Liver (tissue), 8 donors: ENCODE measurements at regions not wholly inside any gene's neighbourhood (a gene's known extent, or its start where the extent isn't known, plus 50 kb on each side); places are given as distances from the start of the nearest gene placed in this dataset.

Source experiments
- DNase-seq: peaks from one replicate; pipeline ENCODE4 v3.0.0-alpha.2; 2017; ENCODE audit warnings: low spot score
- H3K27ac ChIP-seq, 2 donors: one replicate each; pipeline ENCODE4 v1.7.0; 2013; ENCODE audit warnings: inconsistent platforms in 2 of 2, low read length in 2 of 2, control low read depth in 1 of 2, low read depth in 1 of 2, mild to moderate bottlenecking in 1 of 2
- H3K27me3 ChIP-seq, 4 donors: one replicate each; pipeline versions ENCODE4 v1.6.1 to v1.7.0; 2013; ENCODE audit warnings: low read length in 3 of 4, inconsistent platforms in 1 of 4, mild to moderate bottlenecking in 1 of 4, moderate library complexity in 1 of 4; ENCODE audit not compliant: control insufficient read depth in 4 of 4, insufficient read depth in 4 of 4
- H3K36me3 ChIP-seq, 4 donors: one replicate each; pipeline versions ENCODE4 v1.6.1 to v1.7.0; 2013; ENCODE audit warnings: low read length in 3 of 4, mild to moderate bottlenecking in 3 of 4, low read depth in 1 of 4, moderate library complexity in 1 of 4; ENCODE audit not compliant: control insufficient read depth in 4 of 4, insufficient read depth in 3 of 4
- H3K4me1 ChIP-seq, 4 donors: one replicate each; pipeline versions ENCODE4 v1.6.1 to v1.7.0; 2013; ENCODE audit warnings: low read length in 3 of 4, mild to moderate bottlenecking in 3 of 4, moderate library complexity in 1 of 4; ENCODE audit not compliant: control insufficient read depth in 4 of 4, insufficient read depth in 4 of 4
- H3K4me3 ChIP-seq, 3 donors: one replicate each; pipeline versions ENCODE4 v1.6.1 to v1.7.0; 2013; ENCODE audit warnings: low read length in 3 of 3, control low read depth in 1 of 3, low read depth in 1 of 3, mild to moderate bottlenecking in 1 of 3
- H3K9ac ChIP-seq, 2 donors: one replicate each; pipeline ENCODE4 v1.7.0; 2013; ENCODE audit warnings: low read length in 2 of 2, mild to moderate bottlenecking in 2 of 2, moderate library complexity in 2 of 2, control low read depth in 1 of 2, low read depth in 1 of 2
- H3K9me3 ChIP-seq, 4 donors: one replicate each; pipeline versions ENCODE4 v1.6.1 to v1.7.0; 2013; ENCODE audit warnings: low read length in 3 of 4; ENCODE audit not compliant: control insufficient read depth in 4 of 4
- CTCF ChIP-seq: fragments of 150-350 bp; IDR thresholded peaks from 2 replicates; pipeline ENCODE4 v1.5.1; 2017; ENCODE audit warnings: improper control_type of control experiment, low read depth, low read length; ENCODE audit not compliant: missing input control
- EGR1 ChIP-seq, 2 donors: IDR thresholded peaks; 2 replicates each; pipeline ENCODE4 v1.6.1; 2016 to 2018; ENCODE audit warnings: antibody characterized with exemption in 2 of 2, low read depth in 2 of 2
- FOXA1 ChIP-seq: IDR thresholded peaks from 2 replicates; pipeline ENCODE4 v1.6.1; 2016; ENCODE audit warnings: antibody characterized with exemption
- FOXA2 ChIP-seq: IDR thresholded peaks from 2 replicates; pipeline ENCODE4 v1.6.1; 2016; ENCODE audit warnings: antibody characterized with exemption
- HNF4A ChIP-seq, 2 donors: conservative IDR thresholded peaks; 2 replicates each; pipeline ENCODE4 v1.6.1; 2016; ENCODE audit warnings: antibody characterized with exemption in 2 of 2, mild to moderate bottlenecking in 2 of 2
- HNF4G ChIP-seq: IDR thresholded peaks from 2 replicates; pipeline ENCODE4 v1.6.1; 2016; ENCODE audit warnings: antibody characterized with exemption
- JUND ChIP-seq, 2 donors: IDR thresholded peaks; 2 replicates each; pipeline ENCODE4 v1.6.1; 2016; ENCODE audit warnings: antibody characterized with exemption in 2 of 2
- MAX ChIP-seq: IDR thresholded peaks from 2 replicates; pipeline ENCODE4 v1.6.1; 2016; ENCODE audit warnings: antibody characterized with exemption
- NR2F2 ChIP-seq: IDR thresholded peaks from 2 replicates; pipeline ENCODE4 v1.6.1; 2016; ENCODE audit warnings: antibody characterized with exemption
- RAD21 ChIP-seq, 2 donors: IDR thresholded peaks; 2 replicates each; pipeline ENCODE4 v1.6.1; 2016; ENCODE audit warnings: antibody characterized with exemption in 2 of 2, mild to moderate bottlenecking in 2 of 2
- REST ChIP-seq: IDR thresholded peaks from 2 replicates; pipeline ENCODE4 v1.6.1; 2016; ENCODE audit warnings: antibody characterized with exemption, mild to moderate bottlenecking
- RXRA ChIP-seq, 2 donors: IDR thresholded peaks; 2 replicates each; pipeline ENCODE4 v1.6.1; 2017 to 2018; ENCODE audit warnings: antibody characterized with exemption in 2 of 2, mild to moderate bottlenecking in 1 of 2
- SP1 ChIP-seq: IDR thresholded peaks from 2 replicates; pipeline ENCODE4 v1.6.1; 2018; ENCODE audit warnings: antibody characterized with exemption, mild to moderate bottlenecking
- TAF1 ChIP-seq: conservative IDR thresholded peaks from 2 replicates; pipeline ENCODE4 v1.6.1; 2016; ENCODE audit warnings: antibody characterized with exemption, mild to moderate bottlenecking
- YY1 ChIP-seq: IDR thresholded peaks from 2 replicates; pipeline ENCODE4 v1.6.1; 2016; ENCODE audit warnings: antibody characterized with exemption, mild to moderate bottlenecking
- WGBS: extraction: QIAGEN DNeasy Blood & Tissue Kit; methylation state at CpG from one replicate; pipeline ENCODE4 v1.1.7; 2013; 5-methylcytosine and 5-hydroxymethylcytosine counted together
- TF ChIP-seq, protein P1 (sequence below): IDR thresholded peaks from 2 replicates; pipeline ENCODE4 v1.6.1; 2016; ENCODE audit warnings: antibody characterized with exemption
- TF ChIP-seq, protein P2 (sequence below): IDR thresholded peaks from 2 replicates; pipeline ENCODE4 v1.6.1; 2016; ENCODE audit warnings: antibody characterized with exemption
- donor health status: healthy.
- donor health status: healthy.
- donor health status: healthy.
- donor health status: healthy.
- donor health status: healthy.

DNA sequence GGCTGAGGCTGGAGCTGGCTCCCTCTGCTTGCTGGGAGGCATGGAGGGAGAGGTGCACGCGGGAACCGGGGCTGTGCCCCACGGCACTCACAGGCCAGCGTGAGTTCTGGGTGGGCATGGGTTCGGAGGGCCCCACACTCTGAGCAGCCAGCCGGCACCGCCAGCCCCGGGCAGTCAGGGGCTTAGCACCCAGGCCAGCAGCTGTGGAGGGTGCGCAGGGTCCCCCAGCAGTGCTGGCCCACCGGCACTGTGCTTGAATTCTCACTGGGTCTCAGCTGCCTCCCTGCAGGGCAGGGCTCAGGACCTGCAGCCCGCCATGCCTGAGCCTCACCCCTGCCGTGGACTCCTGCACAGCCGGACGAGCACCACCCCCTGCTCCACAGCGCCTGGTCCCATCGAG is 164.9 kb upstream of the PLD5 start:
- Histone ChIP-seq H3K4me3 (no peak overlapping the region), H3K9me3 (no peaks in the 10 kb centered on the region), H3K27me3 (no peaks in the 10 kb centered on the region), H3K36me3 (no peaks in the 10 kb centered on the region), H3K27ac (no peak overlapping the region), H3K9ac (no peak overlapping the region), H3K4me1 (no peaks in the 10 kb centered on the region)
- WGBS, result 85% methylated on average over 17 of the region's 17 CpGs
- TF ChIP-seq YY1 (no peak), TAF1 (no peak), NR2F2 (no peak), JUND (IDR thresholded peaks at IDR 0.05) (no peak), SP1 (no peak), FOXA2 (no peak), HNF4G (no peak), CTCF (no peak), MAX (no peak), FOXA1 (no peak), RAD21 (IDR thresholded peaks at IDR 0.05) (no peak), REST (no peak), HNF4A (conservative IDR thresholded peaks at IDR 0.05) (no peak), RXRA (IDR thresholded peaks at IDR 0.05) (no peak), EGR1 (IDR thresholded peaks at IDR 0.05; ENCODE audit: low read depth in 2 of 2) (no peak)
- TF ChIP-seq, protein P1, sequence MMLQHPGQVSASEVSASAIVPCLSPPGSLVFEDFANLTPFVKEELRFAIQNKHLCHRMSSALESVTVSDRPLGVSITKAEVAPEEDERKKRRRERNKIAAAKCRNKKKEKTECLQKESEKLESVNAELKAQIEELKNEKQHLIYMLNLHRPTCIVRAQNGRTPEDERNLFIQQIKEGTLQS, result no peak
- TF ChIP-seq, protein P2, sequence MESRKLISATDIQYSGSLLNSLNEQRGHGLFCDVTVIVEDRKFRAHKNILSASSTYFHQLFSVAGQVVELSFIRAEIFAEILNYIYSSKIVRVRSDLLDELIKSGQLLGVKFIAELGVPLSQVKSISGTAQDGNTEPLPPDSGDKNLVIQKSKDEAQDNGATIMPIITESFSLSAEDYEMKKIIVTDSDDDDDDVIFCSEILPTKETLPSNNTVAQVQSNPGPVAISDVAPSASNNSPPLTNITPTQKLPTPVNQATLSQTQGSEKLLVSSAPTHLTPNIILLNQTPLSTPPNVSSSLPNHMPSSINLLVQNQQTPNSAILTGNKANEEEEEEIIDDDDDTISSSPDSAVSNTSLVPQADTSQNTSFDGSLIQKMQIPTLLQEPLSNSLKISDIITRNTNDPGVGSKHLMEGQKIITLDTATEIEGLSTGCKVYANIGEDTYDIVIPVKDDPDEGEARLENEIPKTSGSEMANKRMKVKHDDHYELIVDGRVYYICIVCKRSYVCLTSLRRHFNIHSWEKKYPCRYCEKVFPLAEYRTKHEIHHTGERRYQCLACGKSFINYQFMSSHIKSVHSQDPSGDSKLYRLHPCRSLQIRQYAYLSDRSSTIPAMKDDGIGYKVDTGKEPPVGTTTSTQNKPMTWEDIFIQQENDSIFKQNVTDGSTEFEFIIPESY, result no peak
- DNase-seq, result no peak
